Ectodermal cell (in vitro differentiated cells): ENCODE measurements at regions not wholly inside any gene's neighbourhood (a gene's known extent, or its start where the extent isn't known, plus 50 kb on each side); places are given as distances from the start of the nearest gene placed in this dataset.

ENCODE experiments used
- H3K27ac ChIP-seq: 2 replicates; pipeline ENCODE4 v1.7.0; 2013; ENCODE audit warnings: mild to moderate bottlenecking, low read depth, low read length; ENCODE audit not compliant: insufficient read depth, poor library complexity, severe bottlenecking
- H3K27me3 ChIP-seq: 2 replicates; pipeline ENCODE4 v1.7.0; 2013; ENCODE audit warnings: mild to moderate bottlenecking, low read length; ENCODE audit not compliant: insufficient read depth, control insufficient read depth, poor library complexity, severe bottlenecking
- H3K36me3 ChIP-seq: one replicate; pipeline ENCODE4 v1.7.0; 2013; ENCODE audit warnings: low read length; ENCODE audit not compliant: control insufficient read depth, insufficient read depth
- H3K4me1 ChIP-seq: one replicate; pipeline ENCODE4 v1.7.0; 2013; ENCODE audit warnings: low read length; ENCODE audit not compliant: control insufficient read depth, insufficient read depth
- H3K4me3 ChIP-seq: 2 replicates; pipeline ENCODE4 v1.7.0; 2013; ENCODE audit warnings: low read depth, low read length, control low read depth; ENCODE audit not compliant: insufficient read depth
- H3K9me3 ChIP-seq: 2 replicates; pipeline ENCODE4 v1.7.0; 2013; ENCODE audit warnings: mild to moderate bottlenecking, low read length, moderate library complexity; ENCODE audit not compliant: control insufficient read depth
- WGBS, 2 experiments: methylation state at CpG; one replicate each; pipeline ENCODE4 v1.1.7; 2013; ENCODE audit warnings: missing lambda C conversion rate in 2 of 2; 5-methylcytosine and 5-hydroxymethylcytosine counted together

GRCh38 chr9:81844131-81844567 is 84.1 kb upstream of the SPATA31D4 start:
- H3K27ac ChIP-seq, result no peak overlapping the region
- 58 to 70% methylated on average over 2 of the region's 2 CpGs for WGBS, 2 experiments
- no peaks in the 10 kb centered on the region for H3K36me3 ChIP-seq
- H3K9me3 ChIP-seq, result no peaks in the 10 kb centered on the region
- no peak overlapping the region for H3K4me3 ChIP-seq
- H3K27me3 ChIP-seq, result no peaks in the 10 kb centered on the region
- no peaks in the 10 kb centered on the region for H3K4me1 ChIP-seq

GRCh38 chr9:81847181-81847915 is 80.9 kb upstream of the SPATA31D4 start:
- Histone ChIP-seq H3K4me3 (no peak overlapping the region), H3K27me3 (no peaks in the 10 kb centered on the region), H3K36me3 (no peaks in the 10 kb centered on the region), H3K4me1 (no peaks in the 10 kb centered on the region), H3K9me3 (no peaks in the 10 kb centered on the region), H3K27ac (no peak overlapping the region)
- 91 to 95% methylated on average over 8 of the region's 9 CpGs for WGBS, 2 experiments

- no peaks in the 10 kb centered on the region for H3K27me3 ChIP-seq
- WGBS, 2 experiments, result 72 to 82% methylated on average over 2 of the region's 2 CpGs
- H3K4me1 ChIP-seq, result no peaks in the 10 kb centered on the region
- H3K27ac ChIP-seq, result no peak overlapping the region
- H3K9me3 ChIP-seq, result no peaks in the 10 kb centered on the region
- no peak overlapping the region for H3K4me3 ChIP-seq
- H3K36me3 ChIP-seq, result no peaks in the 10 kb centered on the region
These were observed 79.8 kb upstream of the SPATA31D4 start for GRCh38 chr9:81848472-81848871.

GRCh38 chr9:81849631-81850259 is 78.5 kb upstream of the SPATA31D4 start:
- H3K4me1 ChIP-seq, result no peaks in the 10 kb centered on the region
- no peak overlapping the region for H3K27ac ChIP-seq
- no peak overlapping the region for H3K4me3 ChIP-seq
- H3K36me3 ChIP-seq, result no peaks in the 10 kb centered on the region
- no peaks in the 10 kb centered on the region for H3K27me3 ChIP-seq
- no peaks in the 10 kb centered on the region for H3K9me3 ChIP-seq
- 92 to 93% methylated on average over 8 of the region's 8 CpGs for WGBS, 2 experiments

- 90 to 93% methylated on average over 6 of the region's 6 CpGs for WGBS, 2 experiments
- Histone ChIP-seq H3K27me3 (no peaks in the 10 kb centered on the region), H3K36me3 (no peaks in the 10 kb centered on the region), H3K4me1 (no peaks in the 10 kb centered on the region), H3K27ac (no peak overlapping the region), H3K9me3 (no peaks in the 10 kb centered on the region), H3K4me3 (no peak overlapping the region)
These were observed 77.5 kb upstream of the SPATA31D4 start for GRCh38 chr9:81850724-81851123.

- no peaks in the 10 kb centered on the region for H3K9me3 ChIP-seq
- WGBS, 2 experiments, result 93 to 94% methylated on average over 4 to 5 of the region's 5 CpGs
- no peak overlapping the region for H3K27ac ChIP-seq
- no peaks in the 10 kb centered on the region for H3K36me3 ChIP-seq
- H3K4me3 ChIP-seq, result no peak overlapping the region
- no peaks in the 10 kb centered on the region for H3K27me3 ChIP-seq
- H3K4me1 ChIP-seq, result no peaks in the 10 kb centered on the region
These were observed 76.9 kb upstream of the SPATA31D4 start for GRCh38 chr9:81851340-81851739.

GRCh38 chr9:81852820-81853219 is 75.4 kb upstream of the SPATA31D4 start:
- H3K4me1 ChIP-seq, result no peaks in the 10 kb centered on the region
- H3K4me3 ChIP-seq, result no peak overlapping the region
- no peaks in the 10 kb centered on the region for H3K27me3 ChIP-seq
- no peaks in the 10 kb centered on the region for H3K36me3 ChIP-seq
- no peaks in the 10 kb centered on the region for H3K9me3 ChIP-seq
- WGBS, 2 experiments, result 91 to 93% methylated on average over 1 of the region's 1 CpG
- no peak overlapping the region for H3K27ac ChIP-seq

- Histone ChIP-seq H3K27me3 (no peaks in the 10 kb centered on the region), H3K36me3 (no peaks in the 10 kb centered on the region), H3K27ac (no peak overlapping the region), H3K4me1 (no peaks in the 10 kb centered on the region), H3K9me3 (no peaks in the 10 kb centered on the region), H3K4me3 (no peak overlapping the region)
- 80% methylated on average over 1 to 2 of the region's 2 CpGs for WGBS, 2 experiments
These were observed 72.7 kb upstream of the SPATA31D4 start for GRCh38 chr9:81855538-81855937.

GRCh38 chr9:81858657-81859430 is 69.4 kb upstream of the SPATA31D4 start:
- 95 to 97% methylated on average over 6 of the region's 6 CpGs for WGBS, 2 experiments
- Histone ChIP-seq H3K27ac (no peak overlapping the region), H3K36me3 (no peaks in the 10 kb centered on the region), H3K9me3 (no peaks in the 10 kb centered on the region), H3K4me3 (no peak overlapping the region), H3K27me3 (no peaks in the 10 kb centered on the region), H3K4me1 (no peaks in the 10 kb centered on the region)

- Histone ChIP-seq H3K4me1 (no peaks in the 10 kb centered on the region), H3K27me3 (no peaks in the 10 kb centered on the region), H3K27ac (no peak overlapping the region), H3K36me3 (no peaks in the 10 kb centered on the region), H3K9me3 (no peaks in the 10 kb centered on the region), H3K4me3 (no peak overlapping the region)
- WGBS, 2 experiments, result 94 to 96% methylated on average over 8 of the region's 8 CpGs
These were observed 67.6 kb upstream of the SPATA31D4 start for GRCh38 chr9:81860581-81860980.
